ENCODE measurements at regions not wholly inside any gene's neighbourhood (a gene's known extent, or its start where the extent isn't known, plus 50 kb on each side); places are given as distances from the start of the nearest gene placed in this dataset.

DNA sequence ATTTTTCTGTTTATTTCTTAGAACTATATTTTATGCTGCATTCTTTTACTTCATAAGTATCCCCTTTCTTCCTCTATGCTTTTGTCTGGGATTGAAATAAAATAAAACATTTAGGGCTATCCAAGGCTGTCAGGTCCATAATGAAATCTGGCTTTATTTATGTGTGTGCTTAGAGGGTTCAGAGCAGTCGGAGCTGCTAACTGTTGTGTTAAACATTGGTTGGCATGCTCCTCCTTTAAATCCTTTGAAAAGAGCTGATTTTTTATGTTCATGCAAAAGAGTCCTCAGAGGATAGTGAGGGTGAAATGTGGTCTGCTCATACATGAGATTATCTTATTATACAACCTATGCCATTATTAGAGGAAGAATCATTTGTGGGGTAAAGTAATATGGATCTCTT lies 322.3 kb upstream of the E2F7 start:
- Histone ChIP-seq H3K9me1 (replicated peaks; ENCODE audit: control insufficient read depth, extremely low read depth, insufficient read depth, low read length) (no peaks in the 10 kb centered on the region), H3K27ac (ENCODE audit: insufficient read depth, low read depth, low read length) (no peak overlapping the region), H3K4me1 (ENCODE audit: control insufficient read depth, extremely low read depth, insufficient read depth, low read length) (no peaks in the 10 kb centered on the region), H3K79me2 (ENCODE audit: control insufficient read depth, insufficient read depth, low read length) (no peaks in the 10 kb centered on the region), H3K4me2 (ENCODE audit: insufficient read depth, low read length) (no peak overlapping the region), H3K4me3 (replicated peaks in 1 of 3; ENCODE audit: insufficient read depth in 1 of 3, low read depth in 1 of 3, low read length in 3 of 3) (no peak overlapping the region), H2AFZ (ENCODE audit: low read depth, low read length) (no peak overlapping the region), H4K20me1 (replicated peaks; ENCODE audit: control insufficient read depth, extremely low read depth, insufficient read depth, low read length) (no peaks in the 10 kb centered on the region), H3K9ac (replicated peaks; ENCODE audit: extremely low read depth, insufficient read depth, low read length) (no peak overlapping the region), H3K27me3 (ENCODE audit: control insufficient read depth in 2 of 2, insufficient read depth in 2 of 2, low read length in 2 of 2) (peaks cover 0 to 2% of the 10 kb centered on the region in 2 experiments), H3K9me3 (replicated peaks; ENCODE audit: control insufficient read depth, insufficient read depth, low read length) (no peaks in the 10 kb centered on the region), H3K36me3 (ENCODE audit: control insufficient read depth in 2 of 2, extremely low read depth in 1 of 2, insufficient read depth in 2 of 2, low read length in 2 of 2) (no peaks in the 10 kb centered on the region)
- ChIA-PET POLR2A (no interaction called here), CTCF (interaction anchor here (1.0 to 1.4 kb wide), 2 partner anchors 8 to 63 kb away, joined by 3 to 4 read pairs; no protein-coding TSS in a partner anchor)
- FAIRE-seq = no peak
- BruUV-seq (replicated peaks) = no TSS peak
- no peak for DNase-seq (ENCODE audit: low read depth, low spot score)
- dilution Hi-C loops (cut with MboI; ENCODE audit: extremely low pct_ligation_motif_present, low sequenced_read_pairs) = no loop called here
- TF ChIP-seq MYC (IDR thresholded peaks at IDR 0.05; ENCODE audit: low read depth, low read length) = no peak
- TF ChIP-seq POLR2A (IDR thresholded peaks at IDR 0.05; ENCODE audit: low read depth, low read length) = no peak
- TF ChIP-seq, protein P1, sequence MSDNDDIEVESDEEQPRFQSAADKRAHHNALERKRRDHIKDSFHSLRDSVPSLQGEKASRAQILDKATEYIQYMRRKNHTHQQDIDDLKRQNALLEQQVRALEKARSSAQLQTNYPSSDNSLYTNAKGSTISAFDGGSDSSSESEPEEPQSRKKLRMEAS (IDR thresholded peaks at IDR 0.05; ENCODE audit: insufficient read depth, insufficient read length) = no peak
- no peak for TF ChIP-seq FOS (IDR thresholded peaks at IDR 0.05; ENCODE audit: borderline replicate concordance, insufficient read depth, low read length)
- TF ChIP-seq POLR2AphosphoS5 (IDR thresholded peaks at IDR 0.05; ENCODE audit: insufficient read depth, low read depth, low read length) = no peak
- no peak for TF ChIP-seq JUN (IDR thresholded peaks at IDR 0.05; ENCODE audit: borderline replicate concordance, insufficient read depth, insufficient read length, low read depth)
- no peak for TF ChIP-seq GATA2 (IDR thresholded peaks at IDR 0.05; ENCODE audit: insufficient read depth, insufficient read length, low read depth, low read length)
- no peak for TF ChIP-seq EZH2 (IDR thresholded peaks at IDR 0.05; ENCODE audit: borderline replicate concordance, low read depth, low read length, severe bottlenecking)
- TF ChIP-seq, protein P2, sequence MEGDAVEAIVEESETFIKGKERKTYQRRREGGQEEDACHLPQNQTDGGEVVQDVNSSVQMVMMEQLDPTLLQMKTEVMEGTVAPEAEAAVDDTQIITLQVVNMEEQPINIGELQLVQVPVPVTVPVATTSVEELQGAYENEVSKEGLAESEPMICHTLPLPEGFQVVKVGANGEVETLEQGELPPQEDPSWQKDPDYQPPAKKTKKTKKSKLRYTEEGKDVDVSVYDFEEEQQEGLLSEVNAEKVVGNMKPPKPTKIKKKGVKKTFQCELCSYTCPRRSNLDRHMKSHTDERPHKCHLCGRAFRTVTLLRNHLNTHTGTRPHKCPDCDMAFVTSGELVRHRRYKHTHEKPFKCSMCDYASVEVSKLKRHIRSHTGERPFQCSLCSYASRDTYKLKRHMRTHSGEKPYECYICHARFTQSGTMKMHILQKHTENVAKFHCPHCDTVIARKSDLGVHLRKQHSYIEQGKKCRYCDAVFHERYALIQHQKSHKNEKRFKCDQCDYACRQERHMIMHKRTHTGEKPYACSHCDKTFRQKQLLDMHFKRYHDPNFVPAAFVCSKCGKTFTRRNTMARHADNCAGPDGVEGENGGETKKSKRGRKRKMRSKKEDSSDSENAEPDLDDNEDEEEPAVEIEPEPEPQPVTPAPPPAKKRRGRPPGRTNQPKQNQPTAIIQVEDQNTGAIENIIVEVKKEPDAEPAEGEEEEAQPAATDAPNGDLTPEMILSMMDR (IDR thresholded peaks at IDR 0.05; ENCODE audit: extremely low read depth in 1 of 2, insufficient read depth in 1 of 2, low read depth in 1 of 2, low read length in 2 of 2) = no peak
- intact Hi-C loops (cut with micrococcal nuclease) = no loop called here

Data from endothelial cell of umbilical vein (primary cell).